ENCODE measurements at regions not wholly inside any gene's neighbourhood (a gene's known extent, or its start where the extent isn't known, plus 50 kb on each side); places are given as distances from the start of the nearest gene placed in this dataset.
"Not testable (repeated sequence)": the region's sequence is repeated elsewhere in the genome, so short reads cannot be mapped to it uniquely, and the experiment has no call there.

DNA sequence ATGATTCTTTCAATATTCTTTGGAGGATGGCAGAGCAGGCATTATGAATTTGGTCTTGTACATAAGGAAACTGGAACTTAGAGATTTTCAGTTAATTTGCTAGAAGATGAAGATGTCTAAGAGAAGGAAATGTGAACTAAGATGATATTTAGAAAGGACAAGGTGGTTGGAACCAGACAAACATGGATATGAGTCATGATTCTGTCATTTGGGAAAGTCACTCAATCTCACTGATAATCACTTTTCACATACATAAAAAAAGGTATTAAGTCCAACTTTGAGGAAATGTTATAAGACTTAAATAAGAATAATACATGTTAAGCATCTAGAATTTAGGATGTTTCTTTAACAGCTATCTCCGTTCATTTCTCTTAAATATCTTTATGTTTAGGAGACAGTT is 315.1 kb upstream of the COX7C start:
- DNase-seq; CTCF ChIA-PET; H3K9me3 Mint-ChIP-seq; H3K4me3 Mint-ChIP-seq; POLR2A ChIA-PET; H3K36me3 Mint-ChIP-seq; intact Hi-C loops (cut with micrococcal nuclease); H3K27me3 Mint-ChIP-seq; H3K27ac Mint-ChIP-seq; H3K4me1 Mint-ChIP-seq (ENCODE audit: low read depth): not testable (repeated sequence)

DNA sequence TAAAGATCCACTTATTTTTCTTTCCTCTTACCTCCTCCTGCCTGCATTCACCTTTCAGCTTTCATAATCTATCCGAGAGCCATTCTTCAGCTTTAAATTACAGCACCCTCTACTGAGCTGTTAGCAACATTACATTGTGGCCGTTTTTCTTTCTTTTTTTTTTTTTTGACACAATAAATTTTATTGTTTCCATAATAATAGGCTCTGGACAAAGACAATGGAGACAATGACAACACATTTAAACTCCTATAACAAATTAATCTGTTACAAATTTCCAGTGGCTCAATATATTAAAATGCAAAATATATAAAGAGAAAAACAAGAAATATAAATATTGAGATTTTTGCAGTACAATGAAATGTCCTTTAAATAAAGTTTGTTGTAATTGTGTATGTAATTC is 312.7 kb upstream of the COX7C start:
- H3K27ac Mint-ChIP-seq; DNase-seq; H3K36me3 Mint-ChIP-seq; POLR2A ChIA-PET; H3K4me1 Mint-ChIP-seq (ENCODE audit: low read depth); H3K27me3 Mint-ChIP-seq; H3K9me3 Mint-ChIP-seq; CTCF ChIA-PET; H3K4me3 Mint-ChIP-seq; intact Hi-C loops (cut with micrococcal nuclease): not testable (repeated sequence)

DNA sequence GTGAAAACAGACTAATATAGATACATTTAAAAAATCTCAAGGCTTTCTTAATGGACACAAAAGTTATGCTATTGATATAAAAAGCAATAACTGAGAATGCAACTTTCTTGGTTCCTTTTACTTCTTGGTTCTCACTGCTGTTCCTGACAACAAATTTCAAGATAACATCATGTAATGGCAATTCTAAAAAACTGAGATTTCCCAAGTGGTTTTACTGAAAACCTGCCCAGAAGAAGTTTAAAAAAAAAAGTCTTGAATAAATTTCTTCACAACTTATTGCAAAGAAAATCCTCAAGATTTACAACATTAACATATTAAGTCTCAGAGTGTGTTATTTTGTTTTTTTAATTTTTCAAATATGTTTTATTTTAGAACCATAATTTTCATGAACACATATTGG is 302.8 kb upstream of the COX7C start:
- Mint-ChIP-seq H3K27me3 (no peaks in the 10 kb centered on the region), H3K4me1 (ENCODE audit: low read depth) (no peaks in the 10 kb centered on the region), H3K27ac (no peak overlapping the region), H3K9me3 (no peaks in the 10 kb centered on the region), H3K36me3 (no peaks in the 10 kb centered on the region), H3K4me3 (no peak overlapping the region)
- ChIA-PET CTCF (no interaction called here), POLR2A (no interaction called here)
- DNase-seq: no peak
- intact Hi-C loops (cut with micrococcal nuclease): no loop called here

DNA sequence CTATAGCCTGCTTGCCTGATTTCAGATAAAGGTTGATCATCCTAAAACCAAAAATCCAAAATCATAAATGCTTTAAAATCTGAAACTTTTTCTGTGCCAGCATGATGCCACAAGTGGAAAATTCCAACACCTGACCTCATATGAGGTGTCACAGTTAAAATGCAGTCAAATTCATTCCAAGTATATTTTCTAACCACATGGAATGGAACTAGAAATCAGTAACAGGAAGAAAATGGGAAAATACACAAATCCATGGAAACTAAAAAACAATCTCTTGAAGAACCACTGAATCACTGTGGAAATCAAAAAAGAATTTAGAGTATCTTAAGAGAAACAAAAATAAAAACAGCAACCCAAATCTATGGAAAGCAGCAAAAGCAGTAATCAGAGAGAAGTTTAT is 297.5 kb upstream of the COX7C start:
- no peak overlapping the region for H3K27ac Mint-ChIP-seq
- H3K4me1 Mint-ChIP-seq (ENCODE audit: low read depth): no peaks in the 10 kb centered on the region
- intact Hi-C loops (cut with micrococcal nuclease): no loop called here
- H3K27me3 Mint-ChIP-seq: no peaks in the 10 kb centered on the region
- H3K9me3 Mint-ChIP-seq: no peaks in the 10 kb centered on the region
- ChIA-PET POLR2A (no interaction called here), CTCF (no interaction called here)
- no peak for DNase-seq
- no peaks in the 10 kb centered on the region for H3K36me3 Mint-ChIP-seq
- H3K4me3 Mint-ChIP-seq: no peak overlapping the region

DNA sequence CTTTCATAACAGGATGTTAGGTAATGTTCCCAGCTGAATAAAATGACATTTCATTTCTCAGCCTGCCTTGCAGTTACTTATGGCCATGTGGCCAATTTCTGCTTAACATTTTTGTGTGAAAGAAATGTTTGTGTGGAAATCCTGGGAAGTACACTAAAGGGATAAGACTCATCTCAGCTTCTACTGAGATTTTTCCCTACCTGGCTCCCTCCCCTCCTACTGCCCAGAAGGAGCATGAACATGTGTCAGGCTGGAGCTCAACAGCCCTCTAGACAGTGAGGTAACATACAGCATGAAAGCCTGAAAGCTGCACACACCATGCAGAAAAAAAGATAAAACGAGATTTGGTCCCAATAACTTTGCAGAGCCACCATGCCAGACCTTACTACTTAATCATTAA is 288.4 kb upstream of the COX7C start:
- Mint-ChIP-seq H3K4me3 (no peak overlapping the region), H3K27me3 (no peaks in the 10 kb centered on the region), H3K9me3 (no peaks in the 10 kb centered on the region), H3K27ac (no peak overlapping the region), H3K4me1 (ENCODE audit: low read depth) (no peaks in the 10 kb centered on the region), H3K36me3 (no peaks in the 10 kb centered on the region)
- ChIA-PET CTCF (no interaction called here), POLR2A (no interaction called here)
- no peak for DNase-seq
- intact Hi-C loops (cut with micrococcal nuclease): no loop called here

DNA sequence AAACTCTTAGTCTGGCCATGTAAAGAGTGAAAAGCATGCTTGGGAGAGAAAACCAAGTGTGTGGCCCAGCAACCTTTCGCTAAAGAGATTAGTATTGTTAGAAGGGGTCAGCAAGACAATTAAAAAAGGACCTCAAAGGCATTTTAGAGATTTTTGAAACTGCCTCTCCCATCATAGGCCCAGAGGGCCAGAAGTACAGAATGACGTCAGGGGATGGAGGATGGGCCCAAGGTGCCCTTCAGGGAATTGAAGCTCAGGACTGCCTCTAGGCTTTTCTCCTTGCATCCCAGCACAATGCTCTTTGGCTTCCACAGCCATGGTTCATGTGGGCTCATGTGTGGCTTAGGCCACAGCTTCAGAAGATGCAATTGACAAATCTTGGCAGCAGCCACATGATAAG is 287.0 kb upstream of the COX7C start:
- Mint-ChIP-seq H3K4me3 (no peak overlapping the region), H3K27ac (no peak overlapping the region), H3K9me3 (no peaks in the 10 kb centered on the region), H3K4me1 (ENCODE audit: low read depth) (no peaks in the 10 kb centered on the region), H3K36me3 (no peaks in the 10 kb centered on the region), H3K27me3 (no peaks in the 10 kb centered on the region)
- ChIA-PET CTCF (no interaction called here), POLR2A (no interaction called here)
- no peak for DNase-seq
- intact Hi-C loops (cut with micrococcal nuclease): no loop called here

DNA sequence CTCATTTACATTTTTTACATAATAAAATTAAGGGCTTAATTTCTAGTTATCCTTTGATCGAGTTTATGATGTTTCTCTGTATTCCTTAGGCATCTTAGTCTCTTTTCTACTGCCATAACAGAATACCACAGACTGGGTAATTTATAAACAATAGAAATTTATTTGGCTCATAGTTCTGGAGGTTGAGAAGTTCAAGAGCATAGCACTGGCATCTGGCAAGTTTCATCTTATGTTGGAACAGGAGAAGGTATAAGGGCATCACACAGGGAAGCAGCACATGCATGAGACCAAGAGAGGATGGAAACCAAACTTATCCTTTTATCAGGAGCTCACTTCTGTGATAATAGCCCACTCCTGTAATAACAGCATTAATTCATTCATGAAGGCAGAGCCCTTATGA is 284.9 kb upstream of the COX7C start:
- CTCF ChIA-PET: no interaction called here
- no peaks in the 10 kb centered on the region for H3K4me1 Mint-ChIP-seq (ENCODE audit: low read depth)
- intact Hi-C loops (cut with micrococcal nuclease): no loop called here
- no peak for DNase-seq
- no peaks in the 10 kb centered on the region for H3K27me3 Mint-ChIP-seq
- H3K36me3 Mint-ChIP-seq: no peaks in the 10 kb centered on the region
- no peaks in the 10 kb centered on the region for H3K9me3 Mint-ChIP-seq
- POLR2A ChIA-PET: no interaction called here
- H3K4me3 Mint-ChIP-seq: no peak overlapping the region
- H3K27ac Mint-ChIP-seq: no peak overlapping the region

DNA sequence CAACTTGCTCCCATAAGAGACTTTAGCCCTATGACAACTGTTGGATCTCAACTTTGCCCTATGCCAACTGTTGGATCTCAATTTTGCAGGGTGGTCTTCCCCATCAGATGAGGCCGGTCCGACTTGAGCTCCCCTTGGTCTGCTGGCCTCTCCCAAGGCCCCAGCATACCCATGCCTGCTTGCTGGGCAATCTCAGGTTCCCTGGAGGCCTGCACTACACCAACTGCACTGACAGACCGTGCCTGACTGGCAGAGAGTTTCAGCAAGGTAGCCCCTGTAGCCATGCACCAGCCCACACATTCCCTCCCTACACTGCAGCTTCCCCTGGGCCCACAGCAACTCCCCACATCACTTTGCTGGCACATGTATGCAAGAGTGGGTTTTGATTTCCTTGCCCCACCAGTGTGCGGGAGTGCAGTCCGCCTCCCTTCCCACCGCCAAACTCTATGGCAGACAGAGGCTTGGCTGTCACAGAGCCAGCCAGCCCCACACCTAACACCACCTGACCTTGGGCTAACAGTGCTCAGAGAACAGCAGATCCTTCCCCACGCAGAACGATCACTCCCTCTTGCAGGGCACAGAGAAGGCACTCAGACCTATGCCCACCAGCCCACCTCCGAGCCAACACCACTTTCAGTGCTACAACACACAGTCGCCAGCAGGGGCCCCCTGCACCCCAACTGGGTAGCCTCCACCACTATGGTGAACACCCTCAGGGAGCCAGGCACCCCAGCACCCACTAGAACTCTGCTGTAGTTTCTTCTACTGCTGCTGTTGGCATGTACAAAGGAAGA is 279.9 kb upstream of the COX7C start:
- H3K27me3 Mint-ChIP-seq: no peaks in the 10 kb centered on the region
- no peaks in the 10 kb centered on the region for H3K4me1 Mint-ChIP-seq (ENCODE audit: low read depth)
- ChIA-PET POLR2A (no interaction called here), CTCF (no interaction called here)
- H3K27ac Mint-ChIP-seq: no peak overlapping the region
- H3K36me3 Mint-ChIP-seq: no peaks in the 10 kb centered on the region
- H3K4me3 Mint-ChIP-seq: no peak overlapping the region
- intact Hi-C loops (cut with micrococcal nuclease): no loop called here
- DNase-seq: no peak
- H3K9me3 Mint-ChIP-seq: no peaks in the 10 kb centered on the region

DNA sequence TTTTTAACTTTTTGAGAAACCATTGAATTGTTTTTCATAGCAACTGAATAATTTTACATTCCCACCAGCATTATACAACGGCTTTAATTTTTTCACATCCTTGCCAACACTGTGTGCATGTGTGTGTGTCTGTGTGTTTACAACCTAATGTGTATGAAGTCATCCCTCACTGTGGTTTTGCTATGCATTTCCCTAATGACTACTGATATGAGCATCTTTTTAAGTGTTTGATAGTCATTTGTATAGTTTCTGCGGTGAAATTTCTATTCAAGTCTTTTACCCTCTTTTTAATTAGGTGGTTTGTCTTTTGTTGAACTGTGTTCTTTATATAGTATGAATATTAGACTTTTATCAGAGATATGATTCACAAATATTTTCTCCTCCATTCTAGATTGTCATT is 263.1 kb upstream of the COX7C start:
- CTCF ChIA-PET: no interaction called here
- Mint-ChIP-seq H3K27ac (no peak overlapping the region), H3K4me3 (no peak overlapping the region), H3K36me3 (no peaks in the 10 kb centered on the region), H3K4me1 (ENCODE audit: low read depth) (no peaks in the 10 kb centered on the region), H3K9me3 (no peaks in the 10 kb centered on the region), H3K27me3 (no peaks in the 10 kb centered on the region)
- no peak for DNase-seq
- intact Hi-C loops (cut with micrococcal nuclease): no loop called here
- POLR2A ChIA-PET: no interaction called here

DNA sequence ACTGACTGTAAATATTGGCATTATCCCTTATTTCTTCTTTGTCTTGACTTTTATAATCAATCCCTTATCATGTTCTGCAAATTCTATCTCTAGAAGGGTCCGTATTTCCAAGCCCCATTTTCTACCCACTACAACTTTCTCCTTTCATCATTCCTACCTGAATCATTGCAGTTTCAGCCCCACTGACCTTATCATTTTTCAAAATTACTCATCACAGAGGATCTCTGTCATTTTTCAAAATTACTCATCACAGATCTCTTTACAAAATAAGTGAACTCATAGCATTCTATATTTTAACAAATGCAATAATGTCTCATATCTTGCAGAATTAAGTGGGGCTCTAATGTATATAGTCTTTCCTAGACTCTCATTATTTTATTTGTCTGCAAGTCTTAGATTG is 256.9 kb upstream of the COX7C start:
- intact Hi-C loops (cut with micrococcal nuclease): no loop called here
- CTCF ChIA-PET: no interaction called here
- H3K36me3 Mint-ChIP-seq: no peaks in the 10 kb centered on the region
- no peak overlapping the region for H3K4me3 Mint-ChIP-seq
- POLR2A ChIA-PET: no interaction called here
- no peaks in the 10 kb centered on the region for H3K9me3 Mint-ChIP-seq
- no peaks in the 10 kb centered on the region for H3K4me1 Mint-ChIP-seq (ENCODE audit: low read depth)
- H3K27me3 Mint-ChIP-seq: no peaks in the 10 kb centered on the region
- no peak for DNase-seq
- no peak overlapping the region for H3K27ac Mint-ChIP-seq

DNA sequence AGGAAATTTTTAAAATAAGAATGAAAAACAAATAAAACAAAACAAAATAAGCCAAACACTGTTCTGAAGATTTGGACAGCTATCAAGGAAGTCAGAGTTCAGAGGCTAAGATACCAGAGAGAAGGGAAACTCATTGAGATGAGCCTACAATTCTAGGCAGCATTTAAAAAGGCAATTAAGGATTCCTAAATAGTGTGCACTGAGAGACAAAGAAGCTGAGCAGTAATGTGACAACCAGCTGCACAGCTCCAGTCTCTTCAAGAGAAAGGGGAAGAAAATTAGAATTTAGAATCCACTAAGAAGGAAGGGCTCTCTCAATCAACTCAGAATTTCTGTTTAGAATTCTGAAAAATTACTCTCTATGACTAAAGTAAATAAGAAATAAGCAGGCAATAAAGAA is 246.7 kb upstream of the COX7C start:
- CTCF ChIA-PET: no interaction called here
- no peaks in the 10 kb centered on the region for H3K27me3 Mint-ChIP-seq
- peaks cover 14% of the 10 kb centered on the region for H3K9me3 Mint-ChIP-seq
- H3K4me3 Mint-ChIP-seq: no peak overlapping the region
- intact Hi-C loops (cut with micrococcal nuclease): no loop called here
- H3K36me3 Mint-ChIP-seq: no peaks in the 10 kb centered on the region
- no peak overlapping the region for H3K27ac Mint-ChIP-seq
- DNase-seq: no peak
- H3K4me1 Mint-ChIP-seq (ENCODE audit: low read depth): no peaks in the 10 kb centered on the region
- POLR2A ChIA-PET: no interaction called here

DNA sequence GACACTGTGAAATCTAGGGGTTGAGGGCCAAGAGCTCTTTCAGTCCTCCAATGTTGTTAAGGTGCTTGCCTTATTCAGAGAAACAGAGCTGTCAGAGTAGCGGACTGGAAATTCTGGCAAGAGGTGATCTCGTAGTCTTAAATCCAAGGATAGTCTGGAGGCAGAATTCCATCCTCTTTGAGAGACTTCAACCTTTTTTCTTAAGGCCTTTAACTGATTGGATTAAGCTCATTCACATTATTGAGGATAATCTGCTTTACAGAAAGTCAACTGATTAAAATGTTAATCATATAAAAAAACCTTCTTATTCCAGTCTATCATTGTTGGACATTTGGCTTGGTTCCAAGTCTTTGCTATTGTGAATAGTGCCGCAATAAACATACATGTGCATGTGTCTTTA is 243.1 kb upstream of the COX7C start:
- no peaks in the 10 kb centered on the region for H3K27me3 Mint-ChIP-seq
- no peak overlapping the region for H3K27ac Mint-ChIP-seq
- ChIA-PET CTCF (no interaction called here), POLR2A (no interaction called here)
- no peak overlapping the region for H3K4me3 Mint-ChIP-seq
- H3K4me1 Mint-ChIP-seq (ENCODE audit: low read depth): no peaks in the 10 kb centered on the region
- H3K9me3 Mint-ChIP-seq: peaks cover 14% of the 10 kb centered on the region
- intact Hi-C loops (cut with micrococcal nuclease): no loop called here
- no peak for DNase-seq
- H3K36me3 Mint-ChIP-seq: no peaks in the 10 kb centered on the region

DNA sequence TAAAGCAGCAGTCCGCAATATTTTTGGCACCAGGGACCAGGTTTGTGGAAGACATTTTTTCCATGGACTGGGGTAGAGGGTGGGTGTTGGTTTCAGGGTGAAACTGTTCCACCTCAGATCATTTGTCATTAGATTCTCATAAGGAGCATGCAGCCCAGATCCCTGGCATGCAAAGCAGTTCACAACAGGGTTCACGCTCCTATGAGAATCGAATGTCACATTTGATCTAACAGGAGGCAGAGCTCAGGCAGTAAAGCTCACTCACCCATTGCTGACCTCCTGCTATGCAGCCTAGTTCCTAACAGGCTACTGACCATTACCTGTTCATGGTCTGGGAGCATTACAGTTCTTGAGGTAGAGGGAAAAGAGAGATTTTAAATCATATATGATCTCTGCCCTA is 241.5 kb upstream of the COX7C start:
- H3K27ac Mint-ChIP-seq: no peak overlapping the region
- H3K4me1 Mint-ChIP-seq (ENCODE audit: low read depth): no peaks in the 10 kb centered on the region
- no peak overlapping the region for H3K4me3 Mint-ChIP-seq
- H3K9me3 Mint-ChIP-seq: peaks cover 12% of the 10 kb centered on the region
- intact Hi-C loops (cut with micrococcal nuclease): no loop called here
- H3K27me3 Mint-ChIP-seq: no peaks in the 10 kb centered on the region
- ChIA-PET POLR2A (no interaction called here), CTCF (no interaction called here)
- no peaks in the 10 kb centered on the region for H3K36me3 Mint-ChIP-seq
- DNase-seq: no peak

DNA sequence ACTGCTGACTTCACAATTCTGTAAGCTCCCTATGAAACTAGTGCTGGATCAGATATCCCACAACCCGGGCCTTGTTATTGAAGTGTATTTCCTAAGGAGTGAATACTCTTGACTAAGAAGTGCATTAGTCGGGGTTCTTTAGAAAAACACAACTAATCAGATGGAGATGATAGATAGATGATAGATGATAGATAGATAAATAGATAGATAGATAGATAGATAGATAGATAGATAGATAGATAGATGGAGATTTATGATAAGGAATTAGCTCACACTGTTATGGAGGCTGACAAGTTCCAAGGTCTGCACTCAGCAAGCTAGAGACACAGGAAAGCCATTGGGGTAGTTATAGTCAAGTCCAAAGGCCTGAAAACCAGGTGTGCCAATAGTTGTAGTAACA is 214.6 kb upstream of the COX7C start:
- no peaks in the 10 kb centered on the region for H3K4me1 Mint-ChIP-seq (ENCODE audit: low read depth)
- no peaks in the 10 kb centered on the region for H3K36me3 Mint-ChIP-seq
- DNase-seq: no peak
- no peaks in the 10 kb centered on the region for H3K27me3 Mint-ChIP-seq
- H3K9me3 Mint-ChIP-seq: no peaks in the 10 kb centered on the region
- ChIA-PET CTCF (no interaction called here), POLR2A (no interaction called here)
- H3K4me3 Mint-ChIP-seq: no peak overlapping the region
- no peak overlapping the region for H3K27ac Mint-ChIP-seq
- intact Hi-C loops (cut with micrococcal nuclease): no loop called here

All from activated CD4-positive, alpha-beta memory T cell treated with anti-CD3 and anti-CD28 coated beads for 36 hours (primary cell).